K562 (cell line): ENCODE measurements at regions not wholly inside any gene's neighbourhood (a gene's known extent, or its start where the extent isn't known, plus 50 kb on each side); places are given as distances from the start of the nearest gene placed in this dataset.

Experiments used
- HDAC3 ChIP-seq: fragments of 450-650 bp; IDR thresholded peaks from 2 replicates; pipeline ENCODE4 v1.6.1; 2018; ENCODE audit warnings: borderline replicate concordance, mild to moderate bottlenecking, moderate library complexity; ENCODE audit not compliant: partially characterized antibody
- HNRNPL ChIP-seq: fragments of 200-400 bp; formaldehyde crosslinking; IDR thresholded peaks from 2 replicates; pipeline ENCODE4 v1.6.1; 2017; ENCODE audit warnings: low read depth, mild to moderate bottlenecking, low read length

GRCh38 chr18:49662506-49662905, 100.6 kb downstream of the LIPG start:
- TF ChIP-seq HDAC3 (no peak), HNRNPL (no peak)
